ENCODE measurements at regions not wholly inside any gene's neighbourhood (a gene's known extent, or its start where the extent isn't known, plus 50 kb on each side); places are given as distances from the start of the nearest gene placed in this dataset.

DNA sequence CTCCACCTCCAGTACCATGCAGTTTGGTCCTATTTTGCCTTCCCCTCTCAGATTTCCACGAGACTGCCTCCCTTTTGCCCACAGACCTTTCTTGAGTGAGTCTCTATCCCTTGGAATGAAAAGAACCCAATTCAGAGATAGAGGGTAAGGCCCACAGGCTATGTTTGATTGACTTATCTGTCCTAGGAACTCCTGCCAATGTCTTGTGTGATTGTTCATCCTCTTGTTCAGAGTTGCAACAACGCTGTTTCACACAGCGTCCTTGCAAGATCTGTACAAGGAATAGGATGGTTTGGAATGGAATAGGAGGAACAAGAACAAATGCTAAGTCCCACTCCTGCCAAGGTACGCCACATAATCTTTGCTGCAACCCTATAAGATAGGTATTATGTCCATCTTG is 142.2 kb upstream of the ABCA1 start:
- in situ Hi-C loops (cut with MboI; ENCODE audit: low pct_unique_long_range_greater_than_20kb, low sequenced_read_pairs, unreplicated experiment), result no loop called here
- no peak for DNase-seq (ENCODE audit: low spot score)
- TF ChIP-seq, protein P1, sequence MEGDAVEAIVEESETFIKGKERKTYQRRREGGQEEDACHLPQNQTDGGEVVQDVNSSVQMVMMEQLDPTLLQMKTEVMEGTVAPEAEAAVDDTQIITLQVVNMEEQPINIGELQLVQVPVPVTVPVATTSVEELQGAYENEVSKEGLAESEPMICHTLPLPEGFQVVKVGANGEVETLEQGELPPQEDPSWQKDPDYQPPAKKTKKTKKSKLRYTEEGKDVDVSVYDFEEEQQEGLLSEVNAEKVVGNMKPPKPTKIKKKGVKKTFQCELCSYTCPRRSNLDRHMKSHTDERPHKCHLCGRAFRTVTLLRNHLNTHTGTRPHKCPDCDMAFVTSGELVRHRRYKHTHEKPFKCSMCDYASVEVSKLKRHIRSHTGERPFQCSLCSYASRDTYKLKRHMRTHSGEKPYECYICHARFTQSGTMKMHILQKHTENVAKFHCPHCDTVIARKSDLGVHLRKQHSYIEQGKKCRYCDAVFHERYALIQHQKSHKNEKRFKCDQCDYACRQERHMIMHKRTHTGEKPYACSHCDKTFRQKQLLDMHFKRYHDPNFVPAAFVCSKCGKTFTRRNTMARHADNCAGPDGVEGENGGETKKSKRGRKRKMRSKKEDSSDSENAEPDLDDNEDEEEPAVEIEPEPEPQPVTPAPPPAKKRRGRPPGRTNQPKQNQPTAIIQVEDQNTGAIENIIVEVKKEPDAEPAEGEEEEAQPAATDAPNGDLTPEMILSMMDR (IDR thresholded peaks at IDR 0.05; ENCODE audit: extremely low read depth, insufficient read depth, missing control alignments), result no peak

DNA sequence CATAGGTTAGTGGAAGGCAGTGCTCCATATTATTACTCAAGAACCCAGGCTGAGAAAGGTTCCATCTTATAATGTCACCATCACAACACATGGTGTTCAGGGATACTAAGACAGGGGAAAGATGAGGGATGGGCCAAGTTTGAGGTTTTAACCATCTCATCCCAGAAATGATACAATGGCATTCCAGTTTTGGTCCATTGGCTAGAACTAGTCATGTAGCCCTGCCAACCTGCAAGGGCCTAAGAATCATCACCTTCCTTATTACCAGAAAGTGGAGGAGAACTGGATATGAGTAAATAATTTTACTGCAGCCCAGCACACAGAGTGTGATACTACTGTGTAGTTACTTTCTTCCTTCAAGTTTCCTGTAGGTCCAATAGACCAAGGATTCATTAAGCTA is 144.5 kb upstream of the ABCA1 start:
- in situ Hi-C loops (cut with MboI; ENCODE audit: low pct_unique_long_range_greater_than_20kb, low sequenced_read_pairs, unreplicated experiment), result no loop called here
- TF ChIP-seq, protein P1 (IDR thresholded peaks at IDR 0.05; ENCODE audit: extremely low read depth, insufficient read depth, missing control alignments), result no peak

DNA sequence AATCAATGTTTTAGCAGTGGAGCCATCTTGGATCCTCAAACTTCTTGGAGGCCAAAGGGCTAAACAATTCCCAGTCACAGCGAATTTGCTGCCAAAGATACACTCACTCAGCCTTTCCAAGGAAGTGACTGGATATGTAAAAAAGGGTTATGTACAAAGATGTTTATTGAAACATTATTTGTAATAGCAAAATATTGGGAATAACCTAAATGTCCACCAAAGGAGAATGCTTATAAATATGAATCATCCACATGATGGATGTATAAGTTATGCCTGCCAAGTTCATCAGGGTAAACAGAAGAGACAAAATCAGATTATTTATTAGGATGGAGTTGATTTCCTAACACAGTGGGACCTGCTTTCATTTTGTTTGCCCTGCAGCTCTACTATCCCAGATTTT is 145.2 kb upstream of the ABCA1 start:
- in situ Hi-C loops (cut with MboI; ENCODE audit: low pct_unique_long_range_greater_than_20kb, low sequenced_read_pairs, unreplicated experiment), result no loop called here
- TF ChIP-seq, protein P1 (IDR thresholded peaks at IDR 0.05; ENCODE audit: extremely low read depth, insufficient read depth, missing control alignments), result no peak
- DNase-seq (ENCODE audit: low spot score), result no peak

More for the DNA sequence above, 144.5 kb upstream of the ABCA1 start:
- no peak for DNase-seq (ENCODE audit: low spot score)

DNA sequence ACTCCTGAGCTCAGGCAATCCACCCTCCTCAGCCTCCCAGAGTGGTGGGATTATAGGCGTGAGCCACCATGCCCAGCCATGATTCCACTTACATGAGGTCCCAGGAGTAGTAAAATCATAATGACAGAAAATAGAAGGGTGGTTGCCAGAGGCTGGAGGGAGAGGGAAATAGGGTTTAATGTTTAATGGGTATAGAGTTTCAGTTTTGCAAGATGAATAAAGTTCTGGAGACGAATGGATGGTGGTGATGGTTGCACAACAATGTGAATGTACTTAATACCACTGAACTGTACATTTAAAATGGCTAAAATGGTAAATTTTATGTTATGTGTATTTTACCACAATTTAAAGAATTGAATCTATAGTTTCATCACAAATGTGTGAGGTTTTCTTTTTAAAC is 146.5 kb upstream of the ABCA1 start:
- TF ChIP-seq, protein P1 (IDR thresholded peaks at IDR 0.05; ENCODE audit: extremely low read depth, insufficient read depth, missing control alignments), result no peak
- no peak for DNase-seq (ENCODE audit: low spot score)
- in situ Hi-C loops (cut with MboI; ENCODE audit: low pct_unique_long_range_greater_than_20kb, low sequenced_read_pairs, unreplicated experiment), result no loop called here

DNA sequence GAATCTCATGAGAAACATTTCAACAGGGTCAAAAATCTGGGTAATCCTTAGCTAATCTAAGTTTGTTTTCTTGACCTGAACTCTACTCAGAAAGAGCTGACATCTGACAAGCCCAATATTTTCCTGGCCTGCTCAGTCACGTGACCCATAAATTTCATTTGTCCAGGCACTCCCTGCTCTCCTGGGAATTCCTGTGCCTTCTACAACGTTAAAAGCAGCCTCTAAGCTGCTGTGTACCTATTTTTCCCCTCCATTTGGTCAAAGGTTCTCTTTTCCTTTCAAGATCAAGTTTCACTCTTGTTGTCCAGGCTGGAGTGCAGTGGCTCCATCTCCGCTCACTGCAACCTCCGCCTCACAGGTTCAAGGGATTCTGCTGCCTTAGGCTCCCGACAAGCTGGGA is 148.8 kb upstream of the ABCA1 start:
- in situ Hi-C loops (cut with MboI; ENCODE audit: low pct_unique_long_range_greater_than_20kb, low sequenced_read_pairs, unreplicated experiment), result no loop called here
- TF ChIP-seq, protein P1 (IDR thresholded peaks at IDR 0.05; ENCODE audit: extremely low read depth, insufficient read depth, missing control alignments), result no peak
- no peak for DNase-seq (ENCODE audit: low spot score)

DNA sequence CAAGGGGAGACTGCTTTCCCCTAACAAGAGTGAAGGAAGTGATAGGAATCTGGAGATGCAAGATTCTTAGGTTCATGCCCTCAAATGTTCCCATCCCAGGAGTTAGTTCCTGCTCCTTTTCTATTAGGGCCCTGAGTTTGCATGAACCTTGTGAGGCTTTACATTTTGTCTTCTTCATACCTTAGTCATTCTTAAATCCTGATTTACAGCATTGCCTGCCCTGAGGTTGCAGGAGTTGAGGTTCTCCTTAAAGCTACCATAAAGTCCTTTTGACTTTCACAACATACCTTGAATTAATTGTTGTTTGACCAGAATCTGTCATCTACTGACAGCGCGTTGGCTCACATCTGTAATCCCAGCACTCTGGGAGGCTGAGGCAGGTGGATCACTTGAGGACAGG is 151.5 kb upstream of the ABCA1 start:
- TF ChIP-seq, protein P1 (IDR thresholded peaks at IDR 0.05; ENCODE audit: extremely low read depth, insufficient read depth, missing control alignments), result no peak
- no peak for DNase-seq (ENCODE audit: low spot score)
- in situ Hi-C loops (cut with MboI; ENCODE audit: low pct_unique_long_range_greater_than_20kb, low sequenced_read_pairs, unreplicated experiment), result no loop called here

DNA sequence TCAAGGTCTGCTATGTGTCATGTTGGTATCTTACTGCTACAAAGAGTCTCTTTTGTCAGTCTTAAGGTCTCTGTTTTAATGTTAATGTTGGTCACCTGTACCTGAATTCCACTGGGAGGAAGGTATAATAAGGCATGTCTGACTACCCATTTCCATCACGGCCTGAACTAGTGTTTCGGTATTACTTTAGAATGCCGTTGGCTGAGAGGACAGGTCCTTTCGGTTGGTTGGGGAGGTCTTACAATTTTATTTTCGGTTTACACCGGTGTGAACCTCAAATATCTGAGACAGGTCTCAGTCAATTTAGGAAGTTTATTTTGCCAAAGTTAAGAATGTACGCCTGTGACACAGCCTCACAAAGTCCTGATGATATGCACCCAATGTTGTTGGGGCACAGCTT is 154.9 kb upstream of the ABCA1 start:
- TF ChIP-seq, protein P1 (IDR thresholded peaks at IDR 0.05; ENCODE audit: extremely low read depth, insufficient read depth, missing control alignments), result no peak
- in situ Hi-C loops (cut with MboI; ENCODE audit: low pct_unique_long_range_greater_than_20kb, low sequenced_read_pairs, unreplicated experiment), result no loop called here
- DNase-seq (ENCODE audit: low spot score), result no peak
